ENCODE measurements at regions not wholly inside any gene's neighbourhood (a gene's known extent, or its start where the extent isn't known, plus 50 kb on each side); places are given as distances from the start of the nearest gene placed in this dataset.

GRCh38 chr12:42686514-42687172 lies 97.1 kb upstream of the PRICKLE1 start:
- no peak for TF ChIP-seq POLR2AphosphoS5 (IDR thresholded peaks at IDR 0.05)
- TF ChIP-seq, protein P1, sequence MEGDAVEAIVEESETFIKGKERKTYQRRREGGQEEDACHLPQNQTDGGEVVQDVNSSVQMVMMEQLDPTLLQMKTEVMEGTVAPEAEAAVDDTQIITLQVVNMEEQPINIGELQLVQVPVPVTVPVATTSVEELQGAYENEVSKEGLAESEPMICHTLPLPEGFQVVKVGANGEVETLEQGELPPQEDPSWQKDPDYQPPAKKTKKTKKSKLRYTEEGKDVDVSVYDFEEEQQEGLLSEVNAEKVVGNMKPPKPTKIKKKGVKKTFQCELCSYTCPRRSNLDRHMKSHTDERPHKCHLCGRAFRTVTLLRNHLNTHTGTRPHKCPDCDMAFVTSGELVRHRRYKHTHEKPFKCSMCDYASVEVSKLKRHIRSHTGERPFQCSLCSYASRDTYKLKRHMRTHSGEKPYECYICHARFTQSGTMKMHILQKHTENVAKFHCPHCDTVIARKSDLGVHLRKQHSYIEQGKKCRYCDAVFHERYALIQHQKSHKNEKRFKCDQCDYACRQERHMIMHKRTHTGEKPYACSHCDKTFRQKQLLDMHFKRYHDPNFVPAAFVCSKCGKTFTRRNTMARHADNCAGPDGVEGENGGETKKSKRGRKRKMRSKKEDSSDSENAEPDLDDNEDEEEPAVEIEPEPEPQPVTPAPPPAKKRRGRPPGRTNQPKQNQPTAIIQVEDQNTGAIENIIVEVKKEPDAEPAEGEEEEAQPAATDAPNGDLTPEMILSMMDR (IDR thresholded peaks at IDR 0.05), result no peak
- no peak for TF ChIP-seq EP300 (IDR thresholded peaks at IDR 0.05)
- no peak for TF ChIP-seq POLR2A (IDR thresholded peaks at IDR 0.05)
- Histone ChIP-seq H3K27me3 (no peaks in the 10 kb centered on the region), H3K36me3 (no peaks in the 10 kb centered on the region), H3K4me1 (no peaks in the 10 kb centered on the region), H3K27ac (no peak overlapping the region), H3K9me3 (no peaks in the 10 kb centered on the region), H3K4me3 (no peak overlapping the region)
- WGBS, 2 donors (ENCODE audit: low coverage in 1 of 2), result 78 to 89% methylated on average over 1 to 3 of the region's 3 CpGs
- no peak for ATAC-seq

DNA sequence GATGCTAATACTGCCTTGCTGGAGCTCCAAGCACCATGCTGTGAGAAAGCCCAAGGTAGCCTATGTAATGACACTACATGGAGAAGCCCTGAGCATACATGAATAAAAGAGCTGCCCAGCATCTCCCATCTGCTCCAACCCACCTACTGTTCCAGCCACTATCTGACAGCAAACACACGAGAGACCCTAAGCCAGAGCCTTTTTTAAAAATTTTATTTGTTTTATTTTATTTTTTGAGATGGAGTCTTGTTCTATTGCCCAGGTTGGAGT lies 95.2 kb upstream of the PRICKLE1 start:
- no peak overlapping the region for H3K27ac ChIP-seq
- TF ChIP-seq POLR2AphosphoS5 (IDR thresholded peaks at IDR 0.05) (no peak), POLR2A (IDR thresholded peaks at IDR 0.05) (no peak), EP300 (IDR thresholded peaks at IDR 0.05) (no peak)
- TF ChIP-seq, protein P1 (IDR thresholded peaks at IDR 0.05), result no peak
- no peaks in the 10 kb centered on the region for H3K27me3 ChIP-seq
- no peak overlapping the region for H3K4me3 ChIP-seq
- 92 to 100% methylated on average over 1 of the region's 1 CpG for WGBS, 2 donors (ENCODE audit: low coverage in 1 of 2)
- no peaks in the 10 kb centered on the region for H3K9me3 ChIP-seq
- H3K36me3 ChIP-seq, result no peaks in the 10 kb centered on the region
- H3K4me1 ChIP-seq, result peaks cover 0 to 2% (median 0%) of the 10 kb centered on the region in 3 donors
- no peak for ATAC-seq

- Histone ChIP-seq H3K27me3 (no peaks in the 10 kb centered on the region), H3K36me3 (no peaks in the 10 kb centered on the region), H3K4me1 (peaks cover 0 to 8% (median 0%) of the 10 kb centered on the region in 3 donors), H3K9me3 (no peaks in the 10 kb centered on the region), H3K4me3 (no peak overlapping the region), H3K27ac (no peak overlapping the region)
- TF ChIP-seq, protein P1 (IDR thresholded peaks at IDR 0.05), result no peak
- 38 to 45% methylated on average over 2 to 4 of the region's 4 CpGs for WGBS, 2 donors (ENCODE audit: low coverage in 1 of 2)
- peak; percentile 35 for ATAC-seq
Observed at GRCh38 chr12:42683933-42684801, 94.6 kb upstream of the PRICKLE1 start.

GRCh38 chr12:42683266-42683665 lies 93.7 kb upstream of the PRICKLE1 start:
- no peak for ATAC-seq
- Histone ChIP-seq H3K27ac (no peak overlapping the region), H3K27me3 (no peaks in the 10 kb centered on the region), H3K36me3 (no peaks in the 10 kb centered on the region), H3K9me3 (no peaks in the 10 kb centered on the region), H3K4me3 (no peak overlapping the region), H3K4me1 (peaks cover 0 to 12% (median 0%) of the 10 kb centered on the region in 3 donors)
- TF ChIP-seq, protein P1 (IDR thresholded peaks at IDR 0.05), result no peak
- no peak for TF ChIP-seq EP300 (IDR thresholded peaks at IDR 0.05)
- no peak for TF ChIP-seq POLR2A (IDR thresholded peaks at IDR 0.05)
- no peak for TF ChIP-seq POLR2AphosphoS5 (IDR thresholded peaks at IDR 0.05)
- 90 to 100% methylated on average over 1 of the region's 1 CpG for WGBS, 2 donors (ENCODE audit: low coverage in 1 of 2)

- no peak for ATAC-seq
- Histone ChIP-seq H3K4me3 (no peak overlapping the region), H3K36me3 (no peaks in the 10 kb centered on the region), H3K4me1 (peaks cover 0 to 12% (median 0%) of the 10 kb centered on the region in 3 donors), H3K27me3 (no peaks in the 10 kb centered on the region), H3K27ac (no peak overlapping the region), H3K9me3 (no peaks in the 10 kb centered on the region)
- WGBS, 2 donors (ENCODE audit: low coverage in 1 of 2), result 40 to 62% methylated on average over 4 of the region's 4 CpGs
- TF ChIP-seq POLR2AphosphoS5 (IDR thresholded peaks at IDR 0.05), result no peak
- no peak for TF ChIP-seq POLR2A (IDR thresholded peaks at IDR 0.05)
- TF ChIP-seq, protein P1 (IDR thresholded peaks at IDR 0.05), result no peak
- no peak for TF ChIP-seq EP300 (IDR thresholded peaks at IDR 0.05)
Observed at GRCh38 chr12:42679466-42679865, 89.9 kb upstream of the PRICKLE1 start.
